Progenitor cell of endocrine pancreas (in vitro differentiated cells): ENCODE measurements at regions not wholly inside any gene's neighbourhood (a gene's known extent, or its start where the extent isn't known, plus 50 kb on each side); places are given as distances from the start of the nearest gene placed in this dataset.
"Not testable (repeated sequence)": the region's sequence is repeated elsewhere in the genome, so short reads cannot be mapped to it uniquely, and the experiment has no call there.

ENCODE experiments used
- DNase-seq: peaks from one replicate; pipeline ENCODE4 v3.0.0; 2021; ENCODE audit warnings: low spot score; ENCODE audit not compliant: unreplicated experiment
- H3K27ac Mint-ChIP-seq: 2 replicates; pipeline ENCODE4 v1.8.0; 2021; ENCODE audit warnings: mild to moderate bottlenecking, moderate library complexity, mixed read lengths
- H3K27me3 Mint-ChIP-seq: 2 replicates; pipeline ENCODE4 v1.8.0; 2021; ENCODE audit warnings: mixed read lengths
- H3K36me3 Mint-ChIP-seq: 2 replicates; pipeline ENCODE4 v1.8.0; 2022; ENCODE audit warnings: mixed read lengths; ENCODE audit not compliant: insufficient read depth
- H3K4me1 Mint-ChIP-seq: 2 replicates; pipeline ENCODE4 v1.8.0; 2021; ENCODE audit warnings: low read depth, mixed read lengths
- H3K4me3 Mint-ChIP-seq: 2 replicates; pipeline ENCODE4 v1.8.0; 2021; ENCODE audit warnings: low read depth, mild to moderate bottlenecking, moderate library complexity, mixed read lengths
- H3K9me3 Mint-ChIP-seq: 2 replicates; pipeline ENCODE4 v1.8.0; 2021; ENCODE audit warnings: low read depth, mixed read lengths
- CTCF ChIP-seq: fragments of 200-600 bp; sonication (generic); IDR thresholded peaks from one replicate; pipeline ENCODE4 v1.5.0; 2021; ENCODE audit warnings: antibody characterized with exemption, mild to moderate bottlenecking; ENCODE audit not compliant: unreplicated experiment

GRCh38 chr6:133787122-133787521, 101.8 kb upstream of the TCF21 start:
- no peaks in the 10 kb centered on the region for H3K9me3 Mint-ChIP-seq

GRCh38 chr6:133787859-133788505, 100.9 kb upstream of the TCF21 start:
- H3K36me3 Mint-ChIP-seq, result no peaks in the 10 kb centered on the region
- no peaks in the 10 kb centered on the region for H3K4me1 Mint-ChIP-seq
- no peak overlapping the region for H3K4me3 Mint-ChIP-seq
- H3K27ac Mint-ChIP-seq, result no peak overlapping the region
- no peak for DNase-seq
- no peaks in the 10 kb centered on the region for H3K27me3 Mint-ChIP-seq
- H3K9me3 Mint-ChIP-seq, result no peaks in the 10 kb centered on the region
- TF ChIP-seq CTCF, result no peak

More at GRCh38 chr6:133787122-133787521, 101.8 kb upstream of the TCF21 start:
- Mint-ChIP-seq H3K36me3 (no peaks in the 10 kb centered on the region), H3K4me3 (no peak overlapping the region), H3K27ac (no peak overlapping the region), H3K4me1 (no peaks in the 10 kb centered on the region), H3K27me3 (no peaks in the 10 kb centered on the region)
- TF ChIP-seq CTCF, result no peak
- no peak for DNase-seq

GRCh38 chr6:133788556-133788955, 100.4 kb upstream of the TCF21 start:
- H3K36me3 Mint-ChIP-seq, result no peaks in the 10 kb centered on the region
- H3K4me1 Mint-ChIP-seq, result no peaks in the 10 kb centered on the region
- H3K4me3 Mint-ChIP-seq, result no peak overlapping the region
- H3K9me3 Mint-ChIP-seq, result peaks cover 4% of the 10 kb centered on the region
- TF ChIP-seq CTCF, result no peak
- H3K27ac Mint-ChIP-seq, result no peak overlapping the region
- no peaks in the 10 kb centered on the region for H3K27me3 Mint-ChIP-seq
- DNase-seq, result no peak

- H3K27me3 Mint-ChIP-seq, H3K4me3 Mint-ChIP-seq, DNase-seq, H3K4me1 Mint-ChIP-seq, H3K27ac Mint-ChIP-seq, H3K9me3 Mint-ChIP-seq, H3K36me3 Mint-ChIP-seq: not testable (repeated sequence)
Measured at GRCh38 chr6:133789449-133789848, 99.5 kb upstream of the TCF21 start.

GRCh38 chr6:133790756-133791155, 98.2 kb upstream of the TCF21 start:
- H3K27me3 Mint-ChIP-seq, H3K36me3 Mint-ChIP-seq, H3K4me1 Mint-ChIP-seq: not testable (repeated sequence)

GRCh38 chr6:133795051-133795450, 93.9 kb upstream of the TCF21 start:
- not testable (repeated sequence) for H3K36me3 Mint-ChIP-seq

More at GRCh38 chr6:133790756-133791155, 98.2 kb upstream of the TCF21 start:
- DNase-seq, H3K27ac Mint-ChIP-seq, H3K9me3 Mint-ChIP-seq, H3K4me3 Mint-ChIP-seq: not testable (repeated sequence)

GRCh38 chr6:133796235-133796634, 92.7 kb upstream of the TCF21 start:
- Mint-ChIP-seq H3K4me1 (no peaks in the 10 kb centered on the region), H3K27me3 (no peaks in the 10 kb centered on the region), H3K9me3 (peaks cover 21% of the 10 kb centered on the region), H3K4me3 (no peak overlapping the region), H3K36me3 (no peaks in the 10 kb centered on the region), H3K27ac (no peak overlapping the region)
- DNase-seq, result no peak
- TF ChIP-seq CTCF, result no peak

More at GRCh38 chr6:133795051-133795450, 93.9 kb upstream of the TCF21 start:
- H3K4me1 Mint-ChIP-seq, H3K27me3 Mint-ChIP-seq, H3K27ac Mint-ChIP-seq, H3K4me3 Mint-ChIP-seq, DNase-seq: not testable (repeated sequence)
- peaks cover 21% of the 10 kb centered on the region for H3K9me3 Mint-ChIP-seq
